ENCODE measurements at regions not wholly inside any gene's neighbourhood (a gene's known extent, or its start where the extent isn't known, plus 50 kb on each side); places are given as distances from the start of the nearest gene placed in this dataset.

- no peak for TF ChIP-seq POLR2A (IDR thresholded peaks at IDR 0.05; ENCODE audit: low read depth)
- TF ChIP-seq CTCF (IDR thresholded peaks at IDR 0.05): no peak
- TF ChIP-seq EP300 (IDR thresholded peaks at IDR 0.05): no peak
- no peak for TF ChIP-seq POLR2AphosphoS5 (IDR thresholded peaks at IDR 0.05)
These were observed 1937.1 kb upstream of the CDH9 start for GRCh38 chr5:28975508-28975907.
